NK-92 treated with Interleukin-12 subunit alpha and Interleukin-12 subunit beta, amount 100 ng/mL, for 24 hours (cell line): ENCODE measurements at regions not wholly inside any gene's neighbourhood (a gene's known extent, or its start where the extent isn't known, plus 50 kb on each side); places are given as distances from the start of the nearest gene placed in this dataset.

Experiments
- DNase-seq: peaks from one replicate; lab custom pipeline; 2025; lab: John Stamatoyannopoulos, UW

- no peak for DNase-seq
These were observed 127.5 kb upstream of the IRX4 start for GRCh38 chr5:2009986-2010914.

GRCh38 chr5:2008851-2009629 lies 126.3 kb upstream of the IRX4 start:
- DNase-seq = no peak

GRCh38 chr5:2007878-2008501 lies 125.3 kb upstream of the IRX4 start:
- DNase-seq = no peak

- no peak for DNase-seq
These were observed 124.8 kb upstream of the IRX4 start for GRCh38 chr5:2007496-2007877.

GRCh38 chr5:2006971-2007291 lies 124.2 kb upstream of the IRX4 start:
- no peak for DNase-seq

GRCh38 chr5:2006193-2006970 lies 123.7 kb upstream of the IRX4 start:
- DNase-seq = no peak

GRCh38 chr5:2005101-2006041 lies 122.6 kb upstream of the IRX4 start:
- no peak for DNase-seq

- DNase-seq = no peak
These were observed 121.1 kb upstream of the IRX4 start for GRCh38 chr5:2003690-2004365.

- DNase-seq = no peak
These were observed 120.5 kb upstream of the IRX4 start for GRCh38 chr5:2003206-2003605.

- DNase-seq = no peak
These were observed 118.6 kb upstream of the IRX4 start for GRCh38 chr5:2001300-2001699.

GRCh38 chr5:2000591-2000990 lies 117.9 kb upstream of the IRX4 start:
- no peak for DNase-seq

GRCh38 chr5:1999794-2000193 lies 117.1 kb upstream of the IRX4 start:
- DNase-seq = no peak

- DNase-seq = no peak
These were observed 116.1 kb upstream of the IRX4 start for GRCh38 chr5:1998716-1999317.

- DNase-seq = no peak
These were observed 115.6 kb upstream of the IRX4 start for GRCh38 chr5:1998348-1998669.

GRCh38 chr5:1997640-1998347 lies 115.1 kb upstream of the IRX4 start:
- no peak for DNase-seq

- DNase-seq = no peak
These were observed 112.8 kb upstream of the IRX4 start for GRCh38 chr5:1995491-1995890.

GRCh38 chr5:1987471-1987870 lies 104.7 kb upstream of the IRX4 start:
- DNase-seq = no peak

GRCh38 chr5:1985781-1986180 lies 103.1 kb upstream of the IRX4 start:
- DNase-seq = no peak

- no peak for DNase-seq
These were observed 101.4 kb upstream of the IRX4 start for GRCh38 chr5:1983919-1984695.
